Endodermal cell (in vitro differentiated cells): ENCODE measurements at regions not wholly inside any gene's neighbourhood (a gene's known extent, or its start where the extent isn't known, plus 50 kb on each side); places are given as distances from the start of the nearest gene placed in this dataset.
"Not testable (repeated sequence)": the region's sequence is repeated elsewhere in the genome, so short reads cannot be mapped to it uniquely, and the experiment has no call there.

Experiments
- DNase-seq: peaks from one replicate; pipeline ENCODE4 v3.0.0-alpha.2; 2017
- H3K27ac ChIP-seq: 2 replicates; pipeline ENCODE4 v1.5.1; 2013; ENCODE audit warnings: mild to moderate bottlenecking, low read depth, low read length, moderate library complexity
- H3K27me3 ChIP-seq: 2 replicates; pipeline ENCODE4 v1.6.1; 2013; ENCODE audit warnings: mild to moderate bottlenecking, low read length, moderate library complexity; ENCODE audit not compliant: insufficient read depth, control insufficient read depth, poor library complexity, severe bottlenecking
- H3K36me3 ChIP-seq: 2 replicates; pipeline ENCODE4 v1.7.0; 2013; ENCODE audit warnings: mild to moderate bottlenecking, low read length, moderate library complexity; ENCODE audit not compliant: control insufficient read depth, insufficient read depth
- H3K4me1 ChIP-seq: one replicate; pipeline ENCODE4 v1.7.0; 2013; ENCODE audit warnings: low read length; ENCODE audit not compliant: control insufficient read depth, insufficient read depth
- H3K4me3 ChIP-seq: 2 replicates; pipeline ENCODE4 v1.5.1; 2013; ENCODE audit warnings: mild to moderate bottlenecking, low read length, moderate library complexity
- H3K9ac ChIP-seq: 2 replicates; pipeline ENCODE4 v1.6.1; 2013; ENCODE audit warnings: mild to moderate bottlenecking, low read length, moderate library complexity; ENCODE audit not compliant: poor library complexity, severe bottlenecking; ENCODE audit errors: extremely low read depth
- H3K9me3 ChIP-seq: 2 replicates; pipeline ENCODE4 v1.6.1; 2013; ENCODE audit warnings: mild to moderate bottlenecking, low read length, moderate library complexity; ENCODE audit not compliant: control insufficient read depth
- H3K27ac Mint-ChIP-seq: 2 replicates; pipeline ENCODE4 v1.8.0; 2020; ENCODE audit warnings: mixed read lengths
- H3K27me3 Mint-ChIP-seq: 2 replicates; pipeline ENCODE4 v1.8.0; 2021; ENCODE audit warnings: mild to moderate bottlenecking, mixed read lengths; ENCODE audit not compliant: insufficient read depth
- H3K36me3 Mint-ChIP-seq: 2 replicates; pipeline ENCODE4 v1.8.0; 2020; ENCODE audit warnings: low read depth, mixed read lengths
- H3K4me1 Mint-ChIP-seq: 2 replicates; pipeline ENCODE4 v1.8.0; 2020; ENCODE audit warnings: mixed read lengths
- H3K4me3 Mint-ChIP-seq: 2 replicates; pipeline ENCODE4 v1.8.0; 2020; ENCODE audit warnings: mild to moderate bottlenecking, moderate library complexity, mixed read lengths
- H3K9me3 Mint-ChIP-seq: 2 replicates; pipeline ENCODE4 v1.8.0; 2020; ENCODE audit warnings: mild to moderate bottlenecking, mixed read lengths
- CTCF ChIP-seq: fragments of 200-600 bp; sonication (generic); conservative IDR thresholded peaks from 2 replicates; pipeline ENCODE4 v1.5.0; 2021; ENCODE audit warnings: antibody characterized with exemption, mild to moderate bottlenecking
- WGBS, 2 experiments: methylation state at CpG; one replicate each; pipeline versions ENCODE4 v1.1.5 to v1.1.7; 2013; ENCODE audit warnings: missing lambda C conversion rate in 2 of 2, mixed read lengths in 1 of 2; ENCODE audit not compliant: insufficient coverage in 1 of 2, insufficient read length in 1 of 2; 5-methylcytosine and 5-hydroxymethylcytosine counted together

- 90% methylated on average over 10 of the region's 10 CpGs; no CpG with 5 or more reads in 1 of the 2 experiments for WGBS, 2 experiments
- not testable (repeated sequence) for DNase-seq, H3K4me3 Mint-ChIP-seq, H3K27ac Mint-ChIP-seq, H3K36me3 Mint-ChIP-seq, H3K4me1 ChIP-seq, H3K27me3 Mint-ChIP-seq, H3K36me3 ChIP-seq, H3K27ac ChIP-seq, H3K9me3 ChIP-seq, H3K9me3 Mint-ChIP-seq, H3K27me3 ChIP-seq, H3K4me3 ChIP-seq, H3K9ac ChIP-seq
- H3K4me1 Mint-ChIP-seq: peaks cover 13% of the 10 kb centered on the region
Measured at GRCh38 chr7:149972977-149973376, 99.2 kb downstream of the ATP6V0E2 start.

GRCh38 chr7:149973681-149974080, 99.9 kb downstream of the ATP6V0E2 start:
- H3K27me3 Mint-ChIP-seq, H3K9me3 Mint-ChIP-seq, H3K4me1 ChIP-seq, DNase-seq, H3K27ac Mint-ChIP-seq, H3K27me3 ChIP-seq, H3K9ac ChIP-seq, H3K4me3 Mint-ChIP-seq, H3K9me3 ChIP-seq, H3K36me3 ChIP-seq, H3K36me3 Mint-ChIP-seq, H3K27ac ChIP-seq, H3K4me3 ChIP-seq: not testable (repeated sequence)
- 80 to 94% methylated on average over 1 to 2 of the region's 11 CpGs for WGBS, 2 experiments
- H3K4me1 Mint-ChIP-seq: peaks cover 14% of the 10 kb centered on the region

GRCh38 chr7:149975608-149976007, 101.8 kb downstream of the ATP6V0E2 start:
- 24% methylated on average over 4 of the region's 4 CpGs; no CpG with 5 or more reads in 1 of the 2 experiments for WGBS, 2 experiments
- H3K4me1 Mint-ChIP-seq: peaks cover 19% of the 10 kb centered on the region
- not testable (repeated sequence) for H3K36me3 Mint-ChIP-seq, H3K27ac ChIP-seq, H3K9me3 ChIP-seq, H3K27ac Mint-ChIP-seq, H3K4me3 ChIP-seq, H3K27me3 Mint-ChIP-seq, H3K4me3 Mint-ChIP-seq, H3K9ac ChIP-seq, H3K4me1 ChIP-seq, H3K27me3 ChIP-seq, H3K36me3 ChIP-seq, H3K9me3 Mint-ChIP-seq
- peak; percentile 76 for DNase-seq

GRCh38 chr7:149978537-149978936, 104.8 kb downstream of the ATP6V0E2 start:
- H3K9me3 ChIP-seq, H3K4me1 ChIP-seq, H3K36me3 ChIP-seq, H3K27me3 ChIP-seq, H3K9ac ChIP-seq, H3K9me3 Mint-ChIP-seq, H3K4me3 Mint-ChIP-seq, H3K36me3 Mint-ChIP-seq, H3K4me3 ChIP-seq, H3K27ac Mint-ChIP-seq, DNase-seq, H3K27ac ChIP-seq: not testable (repeated sequence)
- Mint-ChIP-seq H3K4me1 (peaks cover 17% of the 10 kb centered on the region), H3K27me3 (peaks cover 13% of the 10 kb centered on the region)
- WGBS, 2 experiments: 76 to 80% methylated on average over 1 to 3 of the region's 3 CpGs
- TF ChIP-seq CTCF: peak; percentile 45

GRCh38 chr7:149978944-149979343, 105.2 kb downstream of the ATP6V0E2 start:
- H3K27ac ChIP-seq, H3K36me3 Mint-ChIP-seq, H3K9me3 Mint-ChIP-seq, H3K27ac Mint-ChIP-seq, H3K4me1 ChIP-seq, H3K4me3 Mint-ChIP-seq, H3K9me3 ChIP-seq, H3K36me3 ChIP-seq, H3K4me3 ChIP-seq, DNase-seq, H3K9ac ChIP-seq, H3K27me3 ChIP-seq: not testable (repeated sequence)
- Mint-ChIP-seq H3K4me1 (peaks cover 17% of the 10 kb centered on the region), H3K27me3 (peaks cover 15% of the 10 kb centered on the region)
- WGBS, 2 experiments: 85 to 94% methylated on average over 3 to 7 of the region's 10 CpGs

GRCh38 chr7:149982537-149983112, 108.9 kb downstream of the ATP6V0E2 start:
- peaks cover 12% of the 10 kb centered on the region for H3K27me3 Mint-ChIP-seq
- not testable (repeated sequence) for H3K27ac ChIP-seq, H3K4me3 Mint-ChIP-seq, H3K36me3 ChIP-seq, H3K9ac ChIP-seq, H3K4me3 ChIP-seq, H3K9me3 ChIP-seq, H3K4me1 ChIP-seq, H3K36me3 Mint-ChIP-seq, H3K4me1 Mint-ChIP-seq, DNase-seq, H3K27ac Mint-ChIP-seq, H3K9me3 Mint-ChIP-seq, H3K27me3 ChIP-seq
- 81% methylated on average over 4 of the region's 4 CpGs; no CpG with 5 or more reads in 1 of the 2 experiments for WGBS, 2 experiments
